Activated CD4-positive, alpha-beta T cell treated with anti-CD3 and anti-CD28 coated beads for 36 hours (primary cell): ENCODE measurements at regions not wholly inside any gene's neighbourhood (a gene's known extent, or its start where the extent isn't known, plus 50 kb on each side); places are given as distances from the start of the nearest gene placed in this dataset.

ENCODE experiments used
- ATAC-seq: fragments of 200-7000 bp; cut with Tn5 transposase; one replicate; pipeline ENCODE4 v1.10.0; 2021; ENCODE audit warnings: mild to moderate bottlenecking, moderate library complexity
- CTCF ChIA-PET: fragments of 350-600 bp; sonication (Branson Sonifier 250); formaldehyde crosslinking; loops from one replicate; lab custom pipeline; 2021; ENCODE audit warnings: antibody characterized with exemption; lab: Charles Lee
- POLR2A ChIA-PET: fragments of 350-600 bp; sonication (Branson Sonifier 250); formaldehyde crosslinking; loops from one replicate; lab custom pipeline; 2021; ENCODE audit warnings: antibody characterized with exemption, inconsistent platforms; lab: Charles Lee
- DNase-seq: peaks from one replicate; pipeline ENCODE4 v3.0.0-alpha.2; 2020
- H3K27ac Mint-ChIP-seq: one replicate; pipeline ENCODE4 v1.8.0; 2021; ENCODE audit warnings: mixed read lengths
- H3K27me3 Mint-ChIP-seq: one replicate; pipeline ENCODE4 v1.8.0; 2021; ENCODE audit warnings: mixed read lengths
- H3K36me3 Mint-ChIP-seq: one replicate; pipeline ENCODE4 v1.8.0; 2021; ENCODE audit warnings: low read depth, mixed read lengths
- H3K4me1 Mint-ChIP-seq: one replicate; pipeline ENCODE4 v1.8.0; 2021; ENCODE audit warnings: mixed read lengths
- H3K4me3 Mint-ChIP-seq: one replicate; pipeline ENCODE4 v1.8.0; 2021; ENCODE audit warnings: mild to moderate bottlenecking, moderate library complexity, mixed read lengths
- H3K9me3 Mint-ChIP-seq: one replicate; pipeline ENCODE4 v1.8.0; 2021; ENCODE audit warnings: low read depth, mixed read lengths
- intact Hi-C, 2 experiments: fragments of 100-400 bp; cut with DNase I in 1 of 2; cut with micrococcal nuclease in 1 of 2; formaldehyde crosslinking; loops; one replicate each; pipeline versions ENCODE4 v1.14.2 to v1.15.1; 2022 to 2024; cut with DNase I, micrococcal nuclease

DNA sequence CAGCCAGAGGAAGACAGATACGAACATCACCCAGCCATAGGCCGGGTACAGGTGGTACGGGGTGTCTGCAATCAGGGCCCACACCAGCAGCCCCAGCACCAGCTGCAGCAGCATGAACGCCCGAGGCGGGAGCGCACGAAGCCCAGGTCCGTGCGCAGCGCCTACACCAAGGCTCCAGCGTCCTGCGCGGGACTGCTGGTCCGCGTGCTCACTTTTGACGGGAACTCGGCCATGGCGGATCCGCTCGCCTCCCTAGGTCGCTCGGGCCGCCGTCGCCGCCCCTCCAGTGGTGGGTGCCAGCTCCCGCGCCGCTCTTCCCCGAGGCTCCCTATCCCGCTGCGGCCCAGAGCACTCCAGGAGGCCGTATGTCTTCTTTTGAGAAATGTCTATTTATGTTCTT, 181.2 kb upstream of the DIPK2B start:
- Mint-ChIP-seq H3K9me3 (no peaks in the 10 kb centered on the region), H3K36me3 (no peaks in the 10 kb centered on the region), H3K27ac (no peak overlapping the region)

DNA sequence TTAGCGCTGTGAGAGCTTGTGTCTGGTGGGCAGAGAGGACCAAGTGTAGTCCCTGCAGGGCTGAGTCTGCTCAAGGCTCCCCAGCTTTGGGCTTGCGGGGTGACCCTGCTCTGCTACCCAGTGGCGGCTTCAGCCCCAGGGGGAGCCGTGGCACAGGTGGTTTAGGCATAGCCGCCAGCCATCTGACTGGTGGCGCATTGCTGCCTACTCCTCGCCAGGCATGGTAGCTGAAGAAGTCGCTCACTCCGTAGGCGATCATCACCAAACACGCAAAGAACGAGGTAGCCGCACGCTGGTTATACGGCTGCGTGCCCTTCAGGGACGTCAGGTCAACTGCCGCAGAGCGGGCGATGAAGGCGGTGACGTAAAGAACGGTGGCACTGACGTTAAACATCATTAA, 180.7 kb upstream of the DIPK2B start:
- Mint-ChIP-seq H3K4me3 (no peak overlapping the region), H3K4me1 (no peaks in the 10 kb centered on the region), H3K27ac (no peak overlapping the region), H3K9me3 (no peaks in the 10 kb centered on the region), H3K27me3 (peaks cover 5% of the 10 kb centered on the region), H3K36me3 (no peaks in the 10 kb centered on the region)
- CTCF ChIA-PET, result no interaction called here
- DNase-seq (no peak), ATAC-seq (no peak)
- POLR2A ChIA-PET, result no interaction called here
- intact Hi-C loops, result no loop called here

More for the DNA sequence above, 181.2 kb upstream of the DIPK2B start:
- H3K27me3 Mint-ChIP-seq, result peaks cover 5% of the 10 kb centered on the region
- intact Hi-C loops, result no loop called here
- ChIA-PET POLR2A (no interaction called here), CTCF (no interaction called here)
- H3K4me1 Mint-ChIP-seq, result no peaks in the 10 kb centered on the region
- ATAC-seq (no peak), DNase-seq (no peak)
- no peak overlapping the region for H3K4me3 Mint-ChIP-seq

DNA sequence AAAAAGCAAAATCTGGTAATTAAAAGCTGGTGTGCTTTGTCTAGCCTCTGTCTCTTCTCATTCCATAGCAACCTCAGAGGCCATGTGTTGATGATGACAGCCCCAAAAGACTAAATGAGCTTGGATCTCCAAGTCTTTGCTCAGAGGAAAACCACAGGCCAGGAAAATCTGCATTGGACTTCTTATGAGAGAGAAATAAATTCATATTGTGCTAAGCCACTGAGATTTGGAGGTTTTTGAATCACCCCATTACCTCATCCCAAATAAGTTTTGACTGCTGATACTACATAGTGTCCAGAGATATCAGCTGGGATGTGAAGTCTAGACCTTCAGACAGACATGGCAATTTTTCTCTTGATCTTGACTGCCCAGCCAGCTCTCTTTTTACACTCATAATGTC, 178.6 kb upstream of the DIPK2B start:
- ATAC-seq, result no peak
- no peaks in the 10 kb centered on the region for H3K9me3 Mint-ChIP-seq
- ChIA-PET POLR2A (no interaction called here), CTCF (interaction anchor here (0.5 kb wide), 1 partner anchor 297 kb away, joined by 3 read pairs; no protein-coding TSS in a partner anchor)
- no peak overlapping the region for H3K4me3 Mint-ChIP-seq
- H3K27me3 Mint-ChIP-seq, result peaks cover 5% of the 10 kb centered on the region
- H3K36me3 Mint-ChIP-seq, result no peaks in the 10 kb centered on the region
- intact Hi-C loops, result no loop called here
- H3K4me1 Mint-ChIP-seq, result no peaks in the 10 kb centered on the region
- no peak overlapping the region for H3K27ac Mint-ChIP-seq
- no peak for DNase-seq

DNA sequence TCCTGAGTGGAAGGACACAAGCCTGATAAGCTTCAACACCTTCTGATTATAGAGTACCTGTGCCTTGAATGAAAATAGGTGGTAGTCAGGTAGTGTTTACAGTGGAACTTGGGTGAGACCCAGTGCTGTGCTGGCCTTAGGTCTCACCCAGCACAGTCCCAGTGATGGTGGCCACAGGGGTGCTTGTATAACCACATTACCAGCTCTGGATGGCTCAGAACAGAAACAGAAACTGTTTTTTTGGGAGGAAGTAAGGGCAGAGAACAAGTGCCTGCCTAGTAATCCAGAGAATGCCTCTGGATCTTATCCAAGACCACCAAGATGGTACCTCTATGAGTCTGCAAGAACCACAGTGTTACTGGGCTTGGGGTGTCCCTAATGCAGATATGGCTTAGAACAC, 171.5 kb upstream of the DIPK2B start:
- H3K27me3 Mint-ChIP-seq, result peaks cover 5% of the 10 kb centered on the region
- no peak overlapping the region for H3K4me3 Mint-ChIP-seq
- peak; percentile 42 for ATAC-seq
- POLR2A ChIA-PET, result no interaction called here
- DNase-seq, result peak; percentile 3
- CTCF ChIA-PET, result no interaction called here
- H3K9me3 Mint-ChIP-seq, result peaks cover 5% of the 10 kb centered on the region
- H3K36me3 Mint-ChIP-seq, result no peaks in the 10 kb centered on the region
- intact Hi-C loops, result no loop called here
- H3K27ac Mint-ChIP-seq, result no peak overlapping the region
- H3K4me1 Mint-ChIP-seq, result no peaks in the 10 kb centered on the region

DNA sequence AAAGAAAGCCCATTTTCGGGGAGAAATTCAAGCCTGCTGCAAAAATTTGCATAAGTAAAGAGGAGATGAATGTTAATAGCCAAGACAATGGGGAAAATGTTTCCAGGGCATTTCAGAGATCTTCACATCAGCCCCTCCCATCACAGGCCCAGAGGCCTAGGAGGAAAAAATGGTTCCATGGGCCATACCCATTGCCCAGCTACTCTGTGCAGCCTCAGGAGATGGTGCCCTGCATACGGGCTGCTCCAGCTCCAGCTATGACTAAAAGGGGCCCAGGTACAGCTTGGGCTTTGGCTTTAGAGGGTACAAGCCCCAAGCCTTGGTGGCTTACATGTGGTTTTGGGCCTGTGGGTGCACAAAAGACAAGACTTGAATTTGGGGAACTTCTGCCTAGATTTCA, 168.0 kb upstream of the DIPK2B start:
- intact Hi-C loops, result no loop called here
- H3K4me3 Mint-ChIP-seq, result no peak overlapping the region
- peaks cover 3% of the 10 kb centered on the region for H3K9me3 Mint-ChIP-seq
- no peaks in the 10 kb centered on the region for H3K27me3 Mint-ChIP-seq
- no peak for ATAC-seq
- POLR2A ChIA-PET, result no interaction called here
- no peak for DNase-seq
- CTCF ChIA-PET, result no interaction called here
- no peaks in the 10 kb centered on the region for H3K36me3 Mint-ChIP-seq
- H3K27ac Mint-ChIP-seq, result no peak overlapping the region
- H3K4me1 Mint-ChIP-seq, result no peaks in the 10 kb centered on the region

DNA sequence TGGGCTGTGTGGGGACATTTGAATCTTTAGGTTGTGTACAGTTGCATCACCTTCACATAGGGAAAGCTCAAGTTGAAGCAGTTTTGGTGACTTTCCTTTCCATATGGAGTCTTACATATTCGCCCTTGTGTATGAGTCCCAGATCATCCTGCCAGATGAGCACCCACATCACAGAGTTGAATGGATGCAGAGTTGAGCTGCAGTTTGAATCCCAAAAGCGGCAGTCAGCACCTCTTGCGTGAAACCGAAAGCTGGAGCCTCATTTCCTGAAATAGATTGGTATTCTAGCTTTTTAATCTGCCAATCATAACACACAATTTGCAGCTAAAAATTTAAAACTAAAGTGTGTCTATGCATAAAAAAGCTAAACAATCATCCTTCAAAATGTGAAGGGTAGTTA, 162.9 kb upstream of the DIPK2B start:
- Mint-ChIP-seq H3K27ac (no peak overlapping the region), H3K4me1 (no peaks in the 10 kb centered on the region), H3K9me3 (peaks cover 3% of the 10 kb centered on the region), H3K27me3 (no peaks in the 10 kb centered on the region), H3K4me3 (no peak overlapping the region), H3K36me3 (no peaks in the 10 kb centered on the region)
- ATAC-seq (no peak), DNase-seq (no peak)
- intact Hi-C loops, result no loop called here
- POLR2A ChIA-PET, result no interaction called here
- CTCF ChIA-PET, result no interaction called here

DNA sequence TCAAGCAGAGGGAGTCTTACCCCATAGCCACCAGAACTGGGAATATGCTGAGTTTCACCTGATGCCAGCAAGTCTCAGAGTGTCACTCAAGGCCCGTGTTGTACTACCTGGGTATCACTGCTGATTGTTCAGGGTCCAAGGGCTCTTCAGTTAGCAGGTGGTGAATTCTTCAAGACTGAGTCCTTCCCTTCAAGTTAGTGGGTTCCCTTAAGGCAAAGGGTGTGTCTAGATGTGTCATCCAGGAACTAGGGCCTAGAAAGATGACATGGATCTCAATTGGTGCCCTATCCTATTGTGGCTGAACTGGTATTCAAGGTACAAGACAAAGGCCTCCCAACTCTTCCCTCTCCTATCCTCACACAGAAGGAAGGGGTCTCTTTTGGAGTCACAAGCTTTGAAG, 159.9 kb upstream of the DIPK2B start:
- H3K4me3 Mint-ChIP-seq, result no peak overlapping the region
- intact Hi-C loops, result no loop called here
- no peaks in the 10 kb centered on the region for H3K4me1 Mint-ChIP-seq
- H3K36me3 Mint-ChIP-seq, result no peaks in the 10 kb centered on the region
- H3K27ac Mint-ChIP-seq, result no peak overlapping the region
- ATAC-seq (no peak), DNase-seq (no peak)
- ChIA-PET POLR2A (no interaction called here), CTCF (no interaction called here)
- H3K9me3 Mint-ChIP-seq, result peaks cover 4% of the 10 kb centered on the region
- no peaks in the 10 kb centered on the region for H3K27me3 Mint-ChIP-seq

DNA sequence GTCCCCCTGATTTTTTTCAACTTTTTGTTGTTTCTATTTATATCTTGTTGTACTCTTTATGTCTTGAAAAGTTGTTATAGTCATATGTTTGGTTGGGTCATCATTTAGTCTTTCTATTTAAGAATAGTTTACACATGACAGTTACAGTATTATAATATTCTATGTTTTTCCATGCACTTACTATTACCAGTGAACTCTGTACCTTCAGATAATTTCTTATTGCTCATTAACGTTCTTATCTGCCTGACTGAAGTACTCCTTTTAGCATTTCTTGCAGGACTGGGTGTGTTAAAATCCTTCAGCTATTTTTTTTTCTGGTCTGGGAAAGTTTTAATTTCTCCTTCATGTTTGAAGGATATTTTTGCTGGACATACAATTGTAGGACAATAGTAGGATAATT, 157.7 kb upstream of the DIPK2B start:
- CTCF ChIA-PET, result no interaction called here
- intact Hi-C loops, result no loop called here
- ATAC-seq, result no peak
- Mint-ChIP-seq H3K27ac (no peak overlapping the region), H3K4me1 (no peaks in the 10 kb centered on the region), H3K9me3 (peaks cover 4% of the 10 kb centered on the region), H3K27me3 (no peaks in the 10 kb centered on the region), H3K4me3 (no peak overlapping the region), H3K36me3 (no peaks in the 10 kb centered on the region)
- POLR2A ChIA-PET, result no interaction called here
- DNase-seq, result no peak

DNA sequence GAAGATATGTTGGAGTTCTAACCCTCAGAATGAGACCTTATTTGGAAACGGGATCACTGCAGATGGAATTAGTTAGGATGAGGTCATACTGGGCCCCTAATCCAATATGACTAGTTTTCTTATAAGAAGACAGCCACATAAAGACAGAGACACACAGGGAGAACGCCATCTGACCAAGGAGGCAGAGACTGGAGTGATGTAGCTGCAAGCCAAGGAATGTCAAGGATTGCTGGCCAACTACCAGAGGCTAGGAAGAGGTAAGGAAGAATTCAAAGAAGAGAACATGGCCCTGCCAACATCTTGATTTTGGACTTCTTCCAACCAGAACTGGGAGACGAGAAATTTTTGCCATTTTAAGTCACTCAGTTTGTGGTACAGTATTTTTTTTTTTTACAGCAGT, 152.8 kb upstream of the DIPK2B start:
- no peak overlapping the region for H3K27ac Mint-ChIP-seq
- no peaks in the 10 kb centered on the region for H3K36me3 Mint-ChIP-seq
- H3K4me1 Mint-ChIP-seq, result no peaks in the 10 kb centered on the region
- H3K27me3 Mint-ChIP-seq, result no peaks in the 10 kb centered on the region
- CTCF ChIA-PET, result no interaction called here
- ATAC-seq (no peak), DNase-seq (no peak)
- intact Hi-C loops, result no loop called here
- POLR2A ChIA-PET, result no interaction called here
- H3K9me3 Mint-ChIP-seq, result peaks cover 4% of the 10 kb centered on the region
- H3K4me3 Mint-ChIP-seq, result no peak overlapping the region

DNA sequence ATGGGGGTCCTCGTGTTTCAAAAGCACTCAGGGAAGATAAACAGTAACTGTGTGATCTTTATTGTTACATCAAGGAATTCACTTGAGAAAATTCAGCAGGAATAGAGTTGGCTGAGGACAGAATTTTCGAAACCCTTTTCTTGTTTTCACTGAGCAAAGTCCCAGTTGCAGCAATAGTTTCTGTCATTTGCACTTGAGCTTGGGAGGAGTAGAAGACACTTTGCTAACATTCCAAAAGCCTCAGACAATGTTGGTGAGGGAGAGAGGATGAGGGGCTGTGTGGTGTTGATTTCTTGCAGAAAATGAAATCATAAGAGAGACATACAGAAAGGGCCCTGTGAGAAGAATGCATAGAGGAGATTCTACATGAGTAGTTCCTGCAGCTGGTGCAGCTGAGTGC, 151.9 kb upstream of the DIPK2B start:
- Mint-ChIP-seq H3K4me1 (no peaks in the 10 kb centered on the region), H3K9me3 (peaks cover 4% of the 10 kb centered on the region), H3K27ac (no peak overlapping the region), H3K36me3 (no peaks in the 10 kb centered on the region), H3K4me3 (no peak overlapping the region), H3K27me3 (no peaks in the 10 kb centered on the region)
- ChIA-PET POLR2A (no interaction called here), CTCF (no interaction called here)
- ATAC-seq (no peak), DNase-seq (no peak)
- intact Hi-C loops, result no loop called here

DNA sequence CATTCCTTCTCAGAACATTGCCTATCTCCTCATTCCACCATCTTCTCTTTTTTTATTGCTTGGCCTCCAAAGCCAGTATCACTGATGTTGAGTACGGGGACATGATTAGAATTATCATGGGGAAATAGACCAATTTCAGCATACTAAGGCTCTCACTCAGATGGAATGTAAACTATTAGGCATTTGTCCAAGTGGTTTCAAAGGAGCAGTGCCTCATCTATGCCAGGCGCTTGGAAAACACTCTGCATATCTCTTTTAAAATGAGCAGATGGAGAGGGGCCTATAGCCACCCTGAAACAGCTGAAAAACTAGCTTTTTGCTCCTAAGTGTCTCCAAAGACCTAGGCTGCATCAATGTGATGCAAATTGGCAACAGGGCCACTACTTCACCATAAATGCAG, 150.8 kb upstream of the DIPK2B start:
- ChIA-PET CTCF (interaction anchor here (0.7 kb wide), 1 partner anchor 339 kb away, joined by 3 read pairs; no protein-coding TSS in a partner anchor), POLR2A (no interaction called here)
- DNase-seq, result no peak
- Mint-ChIP-seq H3K4me3 (no peak overlapping the region), H3K36me3 (no peaks in the 10 kb centered on the region), H3K9me3 (peaks cover 3% of the 10 kb centered on the region), H3K27me3 (no peaks in the 10 kb centered on the region), H3K4me1 (no peaks in the 10 kb centered on the region), H3K27ac (no peak overlapping the region)
- ATAC-seq, result no peak
- intact Hi-C loops, result no loop called here

DNA sequence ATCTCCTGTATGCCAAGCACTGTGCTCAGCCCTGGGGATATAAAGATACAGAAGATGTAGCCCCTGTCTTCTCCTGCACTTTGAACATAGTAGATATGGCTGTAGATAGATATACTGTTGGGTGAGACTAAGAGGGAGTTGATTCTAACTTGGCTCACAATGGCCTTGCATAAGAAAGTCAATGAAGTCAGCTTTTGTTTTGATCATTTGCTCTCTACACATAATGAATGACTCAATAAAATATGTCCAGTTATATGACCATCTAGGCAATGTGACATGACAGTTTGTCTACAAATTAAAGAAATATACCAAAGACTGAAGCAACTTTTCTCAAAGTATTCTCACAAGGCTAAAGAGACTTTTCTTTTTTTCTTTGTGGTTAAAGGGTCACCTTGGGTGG, 147.6 kb upstream of the DIPK2B start:
- DNase-seq (no peak), ATAC-seq (no peak)
- ChIA-PET POLR2A (no interaction called here), CTCF (interaction anchor here (0.6 kb wide), 1 partner anchor 11 kb away, joined by 3 read pairs; no protein-coding TSS in a partner anchor)
- Mint-ChIP-seq H3K27me3 (no peaks in the 10 kb centered on the region), H3K4me1 (no peaks in the 10 kb centered on the region), H3K4me3 (no peak overlapping the region), H3K9me3 (no peaks in the 10 kb centered on the region), H3K36me3 (no peaks in the 10 kb centered on the region), H3K27ac (no peak overlapping the region)
- intact Hi-C loops, result no loop called here

DNA sequence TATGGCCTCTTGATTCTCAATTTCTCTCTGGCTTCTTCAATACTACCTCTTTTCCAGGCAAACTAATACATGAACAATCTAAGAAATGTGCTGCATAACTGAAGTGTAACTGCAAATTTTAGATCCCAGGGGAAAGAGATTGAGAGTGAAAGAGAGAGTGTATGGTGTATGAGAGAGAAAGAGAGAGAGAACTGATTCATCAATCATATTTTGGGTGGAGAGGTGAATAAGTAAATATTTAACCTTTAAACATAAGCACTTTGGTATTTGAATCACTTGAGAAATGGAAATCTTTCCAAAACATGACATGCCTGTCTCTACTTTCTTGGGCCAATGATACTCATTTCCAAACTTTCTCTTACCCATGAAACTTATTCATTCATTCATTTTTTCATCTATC, 147.2 kb upstream of the DIPK2B start:
- Mint-ChIP-seq H3K27ac (no peak overlapping the region), H3K4me1 (no peaks in the 10 kb centered on the region), H3K27me3 (no peaks in the 10 kb centered on the region), H3K36me3 (no peaks in the 10 kb centered on the region), H3K4me3 (no peak overlapping the region), H3K9me3 (no peaks in the 10 kb centered on the region)
- ATAC-seq, result no peak
- ChIA-PET CTCF (no interaction called here), POLR2A (no interaction called here)
- intact Hi-C loops, result no loop called here
- no peak for DNase-seq
